Astrocyte of the spinal cord (primary cell): ENCODE measurements at regions not wholly inside any gene's neighbourhood (a gene's known extent, or its start where the extent isn't known, plus 50 kb on each side); places are given as distances from the start of the nearest gene placed in this dataset.

ENCODE experiments used
- DNase-seq: peaks from one replicate; pipeline ENCODE4 v3.0.0; 2011; ENCODE audit warnings: low read depth, low spot score
- H3K4me3 ChIP-seq: 2 replicates; pipeline ENCODE4 v1.5.1; 2011; ENCODE audit warnings: low read depth, mild to moderate bottlenecking, low read length, moderate library complexity
- in situ Hi-C: cut with HindIII; loops from 2 replicates; pipeline ENCODE4 v1.10.0; 2017; ENCODE audit warnings: low sequenced_read_pairs
- TF ChIP-seq, protein P1 (sequence below): IDR thresholded peaks from 2 replicates; pipeline ENCODE4 v1.5.1; 2012; ENCODE audit warnings: low read depth, mild to moderate bottlenecking, low read length, inconsistent platforms

DNA sequence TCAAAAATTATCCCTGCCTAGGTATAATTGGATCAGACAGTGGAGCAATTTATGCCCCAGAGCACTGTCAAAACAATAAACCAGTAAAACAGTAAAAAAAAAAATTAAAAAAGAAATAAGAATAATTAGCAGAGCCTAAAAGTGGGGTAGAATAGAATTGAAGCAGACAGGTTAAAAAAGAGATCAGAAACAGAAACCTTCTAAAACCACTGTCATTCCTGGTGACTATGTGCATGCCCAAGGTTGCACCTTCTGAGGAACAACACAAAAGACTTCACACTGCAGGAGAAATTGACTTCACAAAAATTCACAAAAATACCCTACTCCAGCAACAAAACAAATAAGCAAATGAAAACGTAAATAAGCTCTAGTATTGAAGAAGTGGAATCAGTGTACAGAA, 168.6 kb downstream of the SPANXA1 start:
- no peak overlapping the region for H3K4me3 ChIP-seq
- no peak for DNase-seq
- in situ Hi-C loops, result no loop called here
- TF ChIP-seq, protein P1, sequence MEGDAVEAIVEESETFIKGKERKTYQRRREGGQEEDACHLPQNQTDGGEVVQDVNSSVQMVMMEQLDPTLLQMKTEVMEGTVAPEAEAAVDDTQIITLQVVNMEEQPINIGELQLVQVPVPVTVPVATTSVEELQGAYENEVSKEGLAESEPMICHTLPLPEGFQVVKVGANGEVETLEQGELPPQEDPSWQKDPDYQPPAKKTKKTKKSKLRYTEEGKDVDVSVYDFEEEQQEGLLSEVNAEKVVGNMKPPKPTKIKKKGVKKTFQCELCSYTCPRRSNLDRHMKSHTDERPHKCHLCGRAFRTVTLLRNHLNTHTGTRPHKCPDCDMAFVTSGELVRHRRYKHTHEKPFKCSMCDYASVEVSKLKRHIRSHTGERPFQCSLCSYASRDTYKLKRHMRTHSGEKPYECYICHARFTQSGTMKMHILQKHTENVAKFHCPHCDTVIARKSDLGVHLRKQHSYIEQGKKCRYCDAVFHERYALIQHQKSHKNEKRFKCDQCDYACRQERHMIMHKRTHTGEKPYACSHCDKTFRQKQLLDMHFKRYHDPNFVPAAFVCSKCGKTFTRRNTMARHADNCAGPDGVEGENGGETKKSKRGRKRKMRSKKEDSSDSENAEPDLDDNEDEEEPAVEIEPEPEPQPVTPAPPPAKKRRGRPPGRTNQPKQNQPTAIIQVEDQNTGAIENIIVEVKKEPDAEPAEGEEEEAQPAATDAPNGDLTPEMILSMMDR, result no peak

DNA sequence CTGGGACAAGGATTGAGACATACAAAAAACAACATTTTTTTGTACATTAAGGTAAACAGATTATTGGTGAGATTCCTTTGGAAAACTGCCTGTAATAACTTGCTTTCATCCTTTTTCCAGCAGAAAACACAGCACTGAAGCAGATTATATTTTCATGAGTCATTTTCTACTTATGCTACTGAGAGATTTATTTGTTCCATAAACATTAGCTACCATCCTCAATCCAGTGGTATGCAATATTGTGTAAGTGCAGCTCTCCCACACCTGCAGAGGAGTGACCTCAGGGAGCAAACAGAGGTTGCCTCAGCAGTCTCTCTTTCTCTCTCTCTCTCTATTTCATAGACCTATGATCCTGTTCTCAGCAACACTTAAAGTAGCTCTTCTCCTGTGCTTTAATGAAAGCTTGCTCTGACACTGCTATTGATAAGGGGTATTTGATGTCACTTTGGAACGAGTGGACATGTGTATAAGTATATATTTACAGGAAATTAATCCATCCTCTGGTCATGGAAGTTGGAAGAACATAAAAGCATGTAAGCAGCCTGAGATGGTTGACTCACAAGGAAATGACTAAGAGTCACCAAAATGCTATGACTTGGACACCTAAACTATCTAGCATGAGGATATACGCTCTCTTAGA, 163.7 kb upstream of the SPANXC start:
- no peak overlapping the region for H3K4me3 ChIP-seq
- DNase-seq, result peak; percentile 78
- TF ChIP-seq, protein P1, result no peak
- in situ Hi-C loops, result no loop called here

GRCh38 chrX:141405486-141405852, 163.2 kb upstream of the SPANXC start:
- TF ChIP-seq, protein P1, result no peak
- no peak overlapping the region for H3K4me3 ChIP-seq
- DNase-seq, result peak; percentile 61
- in situ Hi-C loops, result no loop called here

GRCh38 chrX:141402897-141403610, 160.7 kb upstream of the SPANXC start:
- H3K4me3 ChIP-seq, result no peak overlapping the region
- TF ChIP-seq, protein P1, result no peak
- DNase-seq, result no peak
- in situ Hi-C loops, result no loop called here

GRCh38 chrX:141396536-141396935, 154.2 kb upstream of the SPANXC start:
- DNase-seq, result no peak
- no peak overlapping the region for H3K4me3 ChIP-seq
- in situ Hi-C loops, result no loop called here
- TF ChIP-seq, protein P1, result no peak

DNA sequence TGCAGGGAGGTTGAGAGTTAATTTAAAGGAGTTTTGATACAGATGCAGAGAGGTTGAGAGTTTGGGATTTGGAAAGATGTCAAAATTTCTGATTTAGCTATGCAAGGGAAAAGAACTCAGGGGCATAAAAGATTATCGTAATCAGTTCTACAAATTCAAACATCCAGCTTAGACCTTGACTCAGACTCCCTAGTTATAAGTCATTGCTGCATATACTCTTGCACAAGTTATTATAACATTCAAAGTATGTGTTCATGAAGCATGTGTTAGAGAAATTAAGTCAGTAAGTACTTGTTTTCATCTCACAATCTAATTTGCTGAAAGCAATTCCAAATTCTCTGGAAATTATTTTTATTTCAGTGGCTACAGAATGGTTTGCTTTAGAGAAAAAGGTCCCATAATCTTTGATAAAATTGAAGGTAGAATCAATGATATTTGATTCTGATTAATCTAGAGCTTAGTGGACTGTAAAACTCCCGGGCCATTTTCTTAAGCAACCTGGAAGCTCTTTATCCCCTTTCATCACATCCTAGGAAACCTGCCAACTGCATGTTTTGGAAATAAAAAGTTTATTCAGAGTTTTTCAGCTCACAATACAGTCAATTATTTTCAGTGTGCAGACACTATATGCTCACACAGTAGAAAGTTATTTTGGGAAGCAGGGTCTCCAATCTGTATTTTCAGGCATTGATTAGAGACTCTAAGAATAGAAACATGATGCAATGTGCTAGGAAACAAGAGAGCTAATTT, 132.9 kb upstream of the SPANXC start:
- in situ Hi-C loops, result no loop called here
- TF ChIP-seq, protein P1, result no peak
- H3K4me3 ChIP-seq, result no peak overlapping the region
- no peak for DNase-seq
